ENCODE measurements at regions not wholly inside any gene's neighbourhood (a gene's known extent, or its start where the extent isn't known, plus 50 kb on each side); places are given as distances from the start of the nearest gene placed in this dataset.

DNA sequence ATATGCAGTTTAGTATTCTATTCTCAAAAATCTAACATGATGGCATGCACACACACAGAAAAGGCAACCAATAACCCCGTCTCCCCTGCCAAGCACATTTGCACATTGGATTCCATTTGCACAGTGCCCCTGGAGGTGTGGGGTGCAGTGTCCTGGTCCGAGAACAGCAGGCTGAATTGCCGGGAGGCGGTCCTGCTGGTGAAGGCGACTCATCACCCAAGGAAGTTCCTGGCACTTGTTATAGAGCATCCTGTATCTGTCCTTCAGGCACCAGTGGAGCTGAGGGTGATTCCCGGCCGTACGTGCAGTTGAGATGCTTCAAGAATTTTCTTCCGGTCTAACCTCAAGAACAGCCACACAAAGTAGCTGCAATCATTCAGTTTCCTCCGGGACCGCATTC, 73.0 kb upstream of the RAB12 start:
- DNase-seq (ENCODE audit: low read depth): peak; percentile 32

DNA sequence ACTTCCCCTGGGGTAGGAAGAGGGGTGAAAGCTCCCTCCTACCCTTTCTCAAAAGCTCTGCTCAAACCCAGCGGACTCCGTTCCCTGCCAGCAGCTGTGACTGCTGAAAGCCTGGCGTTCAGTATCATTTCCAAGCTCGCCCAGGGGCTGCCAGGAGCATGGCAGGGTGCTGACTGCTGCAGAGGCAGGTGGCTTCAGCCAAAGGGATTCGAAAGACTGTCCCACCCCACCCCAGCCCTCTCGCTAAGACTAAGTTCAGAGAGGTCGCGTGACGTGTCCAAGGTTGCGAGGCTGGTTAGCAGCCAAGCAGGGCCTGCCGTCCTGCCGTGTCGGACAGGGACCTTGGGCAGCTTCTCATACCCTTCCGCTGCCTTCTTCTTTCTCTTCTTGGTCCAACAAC, 72.3 kb upstream of the RAB12 start:
- no peak for DNase-seq (ENCODE audit: low read depth)

GRCh38 chr18:8537400-8537799, 71.8 kb upstream of the RAB12 start:
- no peak for DNase-seq (ENCODE audit: low read depth)

DNA sequence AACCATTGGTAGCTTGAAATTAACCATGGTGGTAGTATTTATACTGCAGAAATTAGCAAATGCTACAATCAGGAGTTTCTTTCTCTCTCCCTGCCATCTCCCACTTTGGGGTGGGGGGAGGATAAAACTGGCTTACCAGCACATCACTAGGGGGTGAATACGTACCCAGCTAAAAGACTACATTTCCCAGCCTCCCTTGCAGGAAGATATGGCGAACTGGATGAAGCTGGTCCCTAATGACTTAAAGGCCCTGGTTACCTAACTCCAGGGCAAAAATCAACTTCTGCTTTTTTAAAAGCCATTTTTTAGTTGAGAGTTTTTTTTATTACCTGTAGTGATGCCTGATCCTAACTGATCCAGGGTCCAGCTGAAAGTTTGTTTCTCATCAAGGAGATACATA, 70.3 kb upstream of the RAB12 start:
- no peak for DNase-seq (ENCODE audit: low read depth)

GRCh38 chr18:8546677-8547076, 62.6 kb upstream of the RAB12 start:
- no peak for DNase-seq (ENCODE audit: low read depth)

- peak; percentile 88 for DNase-seq (ENCODE audit: low read depth)
These were observed 61.1 kb upstream of the RAB12 start for GRCh38 chr18:8548186-8548585.

DNA sequence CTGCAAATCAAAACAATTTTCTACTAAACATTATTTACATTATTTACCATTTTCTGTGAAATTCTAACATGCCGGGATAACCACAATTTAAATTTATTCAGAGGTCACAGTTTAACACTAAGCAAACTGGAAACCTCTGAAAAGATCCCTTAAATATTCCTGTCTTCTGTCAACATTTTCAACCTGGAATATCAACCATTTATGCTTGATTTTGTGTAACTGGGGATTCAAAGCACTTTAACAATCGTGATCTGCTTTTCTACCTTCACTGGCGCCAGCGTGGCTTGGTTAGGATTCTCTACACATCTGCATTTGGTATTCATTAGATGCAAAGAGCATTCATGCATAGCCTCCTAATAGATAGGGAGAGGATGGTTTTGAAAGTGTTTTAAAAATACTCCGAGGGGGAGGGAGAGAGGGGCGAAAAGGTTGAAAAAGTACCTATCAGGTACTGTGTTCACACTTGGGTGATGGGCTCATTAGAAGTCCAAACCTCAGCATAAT, 59.9 kb upstream of the RAB12 start:
- DNase-seq (ENCODE audit: low read depth): no peak

- DNase-seq (ENCODE audit: low read depth): no peak
These were observed 57.1 kb upstream of the RAB12 start for GRCh38 chr18:8552151-8552550.

DNA sequence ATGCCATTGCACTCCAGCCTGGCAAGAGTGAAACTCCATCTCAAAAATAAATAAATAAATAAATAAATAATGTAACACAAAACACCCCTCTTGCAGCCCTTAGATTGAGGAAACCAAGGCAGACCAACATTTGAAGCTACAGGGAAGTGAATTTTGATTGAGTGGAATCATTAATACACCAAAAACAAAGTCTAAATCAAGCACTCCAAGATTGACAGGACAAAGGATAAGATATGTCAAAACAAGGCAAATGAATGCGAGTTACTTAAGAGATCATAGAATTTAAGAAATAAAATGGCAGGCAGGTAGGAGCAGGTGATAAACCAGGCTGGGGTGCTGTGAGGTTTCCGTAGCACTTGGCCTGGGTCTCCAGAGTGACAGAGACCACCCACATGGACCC, 54.9 kb upstream of the RAB12 start:
- no peak for DNase-seq (ENCODE audit: low read depth)

- no peak for DNase-seq (ENCODE audit: low read depth)
These were observed 52.8 kb upstream of the RAB12 start for GRCh38 chr18:8556424-8556823.

Data from M059J (cell line).